Adrenal gland (tissue), 5 donors: ENCODE measurements at regions not wholly inside any gene's neighbourhood (a gene's known extent, or its start where the extent isn't known, plus 50 kb on each side); places are given as distances from the start of the nearest gene placed in this dataset.
"Not testable (repeated sequence)": the region's sequence is repeated elsewhere in the genome, so short reads cannot be mapped to it uniquely, and the experiment has no call there.

Source experiments
- CTCF ChIP-seq, 6 experiments: fragments of 450-650 bp in 4 of 6; fragments of 200-600 bp in 2 of 6; sonication (generic) in 1 of 6; IDR thresholded peaks; 1 replicate in 5 of 6; 2 replicates in 1 of 6; pipeline versions ENCODE4 v1.5.1 to v1.8.0; 2016 to 2021; ENCODE audit warnings: antibody characterized with exemption in 6 of 6, mild to moderate bottlenecking in 2 of 6, moderate library complexity in 1 of 6
- POLR2A ChIP-seq, 2 donors: fragments of 450-650 bp; IDR thresholded peaks; one replicate each; pipeline ENCODE4 v1.6.1; 2017; ENCODE audit warnings: antibody characterized with exemption in 2 of 2, mild to moderate bottlenecking in 2 of 2, moderate library complexity in 1 of 2
- donor health status: DM: no; HTN: no; CAD: no.

- TF ChIP-seq POLR2A, CTCF (IDR thresholded peaks at IDR 0.05): not testable (repeated sequence)
These were observed 127.4 kb downstream of the COPRS start for GRCh38 chr17:31731585-31732154.
